ENCODE measurements at regions not wholly inside any gene's neighbourhood (a gene's known extent, or its start where the extent isn't known, plus 50 kb on each side); places are given as distances from the start of the nearest gene placed in this dataset.

DNA sequence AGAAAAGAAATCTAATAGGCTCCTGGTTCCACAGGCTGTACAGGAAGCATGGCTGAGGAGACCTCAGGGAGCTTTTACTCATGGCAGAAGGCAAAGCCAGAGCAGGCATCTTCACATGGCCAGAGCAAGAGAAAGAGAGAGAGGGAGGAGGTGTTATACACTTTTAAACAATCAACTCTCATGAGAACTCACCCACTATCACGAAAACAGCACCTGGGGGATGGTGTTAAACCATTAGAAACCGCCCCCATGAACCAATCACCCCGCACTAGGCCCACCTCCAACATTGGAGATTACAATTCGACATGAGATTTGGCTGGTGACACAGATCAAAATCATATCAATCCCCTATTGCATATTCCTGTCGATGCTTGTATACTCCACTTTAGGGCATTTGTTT is 93.5 kb downstream of the MRPL39 start:
- ChIA-PET POLR2A (no interaction called here), CTCF (no interaction called here)
- no peak overlapping the region for H3K4me3 ChIP-seq (replicated peaks in 1 of 3; ENCODE audit: insufficient read depth in 1 of 3, low read depth in 1 of 3, low read length in 3 of 3)
- H3K4me1 ChIP-seq (ENCODE audit: control insufficient read depth, extremely low read depth, insufficient read depth, low read length) = no peaks in the 10 kb centered on the region
- no peaks in the 10 kb centered on the region for H3K36me3 ChIP-seq (ENCODE audit: control insufficient read depth in 2 of 2, extremely low read depth in 1 of 2, insufficient read depth in 2 of 2, low read length in 2 of 2)
- FAIRE-seq (no peak), DNase-seq (ENCODE audit: low read depth, low spot score) (no peak)
- no TSS peak for BruUV-seq (replicated peaks)
- H2AFZ ChIP-seq (ENCODE audit: low read depth, low read length) = no peak overlapping the region
- no peaks in the 10 kb centered on the region for H4K20me1 ChIP-seq (replicated peaks; ENCODE audit: control insufficient read depth, extremely low read depth, insufficient read depth, low read length)
- no peak overlapping the region for H3K9ac ChIP-seq (replicated peaks; ENCODE audit: extremely low read depth, insufficient read depth, low read length)
- H3K79me2 ChIP-seq (ENCODE audit: control insufficient read depth, insufficient read depth, low read length) = no peaks in the 10 kb centered on the region
- H3K9me3 ChIP-seq (replicated peaks; ENCODE audit: control insufficient read depth, insufficient read depth, low read length) = no peaks in the 10 kb centered on the region
- intact Hi-C loops (cut with micrococcal nuclease) = no loop called here
- dilution Hi-C loops (cut with MboI; ENCODE audit: extremely low pct_ligation_motif_present, low sequenced_read_pairs) = no loop called here
- no peak overlapping the region for H3K4me2 ChIP-seq (ENCODE audit: insufficient read depth, low read length)
- no peaks in the 10 kb centered on the region for H3K9me1 ChIP-seq (replicated peaks; ENCODE audit: control insufficient read depth, extremely low read depth, insufficient read depth, low read length)
- H3K27me3 ChIP-seq (ENCODE audit: control insufficient read depth in 2 of 2, insufficient read depth in 2 of 2, low read length in 2 of 2) = no peaks in the 10 kb centered on the region
- H3K27ac ChIP-seq (ENCODE audit: insufficient read depth, low read depth, low read length) = no peak overlapping the region
- TF ChIP-seq CTCF (IDR thresholded peaks at IDR 0.05; ENCODE audit: extremely low read depth in 1 of 2, insufficient read depth in 1 of 2, low read depth in 1 of 2, low read length in 2 of 2) (no peak), MYC (IDR thresholded peaks at IDR 0.05; ENCODE audit: low read depth, low read length) (no peak), POLR2A (IDR thresholded peaks at IDR 0.05; ENCODE audit: low read depth, low read length) (no peak), EZH2 (IDR thresholded peaks at IDR 0.05; ENCODE audit: borderline replicate concordance, low read depth, low read length, severe bottlenecking) (no peak), JUN (IDR thresholded peaks at IDR 0.05; ENCODE audit: borderline replicate concordance, insufficient read depth, insufficient read length, low read depth) (no peak), FOS (IDR thresholded peaks at IDR 0.05; ENCODE audit: borderline replicate concordance, insufficient read depth, low read length) (no peak), GATA2 (IDR thresholded peaks at IDR 0.05; ENCODE audit: insufficient read depth, insufficient read length, low read depth, low read length) (no peak), POLR2AphosphoS5 (IDR thresholded peaks at IDR 0.05; ENCODE audit: insufficient read depth, low read depth, low read length) (no peak)
- TF ChIP-seq, protein P1, sequence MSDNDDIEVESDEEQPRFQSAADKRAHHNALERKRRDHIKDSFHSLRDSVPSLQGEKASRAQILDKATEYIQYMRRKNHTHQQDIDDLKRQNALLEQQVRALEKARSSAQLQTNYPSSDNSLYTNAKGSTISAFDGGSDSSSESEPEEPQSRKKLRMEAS (IDR thresholded peaks at IDR 0.05; ENCODE audit: insufficient read depth, insufficient read length) = no peak

Measured in endothelial cell of umbilical vein (primary cell).